Adrenal gland (tissue), 5 donors: ENCODE measurements at regions not wholly inside any gene's neighbourhood (a gene's known extent, or its start where the extent isn't known, plus 50 kb on each side); places are given as distances from the start of the nearest gene placed in this dataset.

ENCODE experiments used
- POLR2A ChIP-seq, 2 donors: fragments of 450-650 bp; IDR thresholded peaks; one replicate each; pipeline ENCODE4 v1.6.1; 2017; ENCODE audit warnings: antibody characterized with exemption in 2 of 2, mild to moderate bottlenecking in 2 of 2, moderate library complexity in 1 of 2
- TF ChIP-seq, protein P1 (sequence below), 6 experiments: fragments of 450-650 bp in 4 of 6; fragments of 200-600 bp in 2 of 6; sonication (generic) in 1 of 6; IDR thresholded peaks; 1 replicate in 5 of 6; 2 replicates in 1 of 6; pipeline versions ENCODE4 v1.5.1 to v1.8.0; 2016 to 2021; ENCODE audit warnings: antibody characterized with exemption in 6 of 6, mild to moderate bottlenecking in 2 of 6, moderate library complexity in 1 of 6
- donor health status: DM: no; HTN: no; CAD: no.

DNA sequence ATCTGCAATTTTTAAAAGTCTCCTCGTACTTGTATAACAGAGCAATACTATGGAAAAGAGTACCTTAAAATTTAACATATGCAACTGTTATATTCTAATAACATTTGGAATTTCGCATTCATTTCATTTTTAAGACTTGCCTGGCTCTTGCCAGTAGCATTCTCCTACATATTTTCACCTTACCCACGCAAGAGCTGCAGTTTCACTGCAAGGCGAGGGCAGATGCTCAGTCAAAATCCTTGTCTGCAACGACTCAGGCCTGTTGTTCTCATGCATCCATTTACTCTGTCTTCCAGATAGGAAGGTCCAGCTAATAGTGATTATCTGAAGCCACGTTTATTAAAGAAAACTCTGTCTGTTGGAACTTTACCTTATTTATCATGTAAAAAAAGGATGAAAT, 227.0 kb upstream of the RFC3 start:
- TF ChIP-seq, protein P1, sequence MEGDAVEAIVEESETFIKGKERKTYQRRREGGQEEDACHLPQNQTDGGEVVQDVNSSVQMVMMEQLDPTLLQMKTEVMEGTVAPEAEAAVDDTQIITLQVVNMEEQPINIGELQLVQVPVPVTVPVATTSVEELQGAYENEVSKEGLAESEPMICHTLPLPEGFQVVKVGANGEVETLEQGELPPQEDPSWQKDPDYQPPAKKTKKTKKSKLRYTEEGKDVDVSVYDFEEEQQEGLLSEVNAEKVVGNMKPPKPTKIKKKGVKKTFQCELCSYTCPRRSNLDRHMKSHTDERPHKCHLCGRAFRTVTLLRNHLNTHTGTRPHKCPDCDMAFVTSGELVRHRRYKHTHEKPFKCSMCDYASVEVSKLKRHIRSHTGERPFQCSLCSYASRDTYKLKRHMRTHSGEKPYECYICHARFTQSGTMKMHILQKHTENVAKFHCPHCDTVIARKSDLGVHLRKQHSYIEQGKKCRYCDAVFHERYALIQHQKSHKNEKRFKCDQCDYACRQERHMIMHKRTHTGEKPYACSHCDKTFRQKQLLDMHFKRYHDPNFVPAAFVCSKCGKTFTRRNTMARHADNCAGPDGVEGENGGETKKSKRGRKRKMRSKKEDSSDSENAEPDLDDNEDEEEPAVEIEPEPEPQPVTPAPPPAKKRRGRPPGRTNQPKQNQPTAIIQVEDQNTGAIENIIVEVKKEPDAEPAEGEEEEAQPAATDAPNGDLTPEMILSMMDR (IDR thresholded peaks at IDR 0.05) = no peak
- TF ChIP-seq POLR2A (IDR thresholded peaks at IDR 0.05) = no peak
